A673 (cell line): ENCODE measurements at regions not wholly inside any gene's neighbourhood (a gene's known extent, or its start where the extent isn't known, plus 50 kb on each side); places are given as distances from the start of the nearest gene placed in this dataset.

Source experiments
- BruUV-seq: library from RNA; stranded (reverse); fragments of 400-500 nt; replicated peaks from 2 replicates; lab custom pipeline; 2021; lab: Mats Ljungman, UMichigan
- CTCF ChIA-PET: fragments of 300-600 bp; sonication (Branson Sonifier 250); formaldehyde crosslinking; loops from one replicate; lab custom pipeline; 2022; ENCODE audit warnings: antibody characterized with exemption; lab: Charles Lee
- POLR2A ChIA-PET: fragments of 300-600 bp; sonication (Branson Sonifier 250); formaldehyde crosslinking; loops from one replicate; lab custom pipeline; 2022; ENCODE audit warnings: antibody characterized with exemption; ENCODE audit not compliant: low non-redundant PET; lab: Charles Lee
- DNase-seq: peaks from one replicate; pipeline ENCODE4 v3.0.0-alpha.2; 2015; ENCODE audit warnings: low spot score
- H3K27ac ChIP-seq: fragments of 200-600 bp; sonication (generic); 2 replicates; pipeline ENCODE4 v1.5.1; 2016; ENCODE audit warnings: mixed run types, low read depth, mild to moderate bottlenecking, mixed read lengths, antibody characterized with exemption, low read length; ENCODE audit not compliant: poor library complexity, severe bottlenecking
- H3K27me3 ChIP-seq: fragments of 200-600 bp; sonication (generic); replicated peaks from 2 replicates; pipeline ENCODE4 v1.6.1; 2017; ENCODE audit warnings: mixed run types, low read depth, mild to moderate bottlenecking, mixed read lengths, antibody characterized with exemption, low read length; ENCODE audit not compliant: insufficient read depth, poor library complexity
- H3K36me3 ChIP-seq: fragments of 200-600 bp; sonication (generic); 2 replicates; pipeline ENCODE4 v1.6.1; 2016; ENCODE audit warnings: mixed run types, mild to moderate bottlenecking, mixed read lengths, antibody characterized with exemption, low read length; ENCODE audit not compliant: insufficient read depth, poor library complexity, severe bottlenecking
- H3K4me1 ChIP-seq: fragments of 200-600 bp; sonication (generic); 2 replicates; pipeline ENCODE4 v1.6.1; 2017; ENCODE audit warnings: mixed run types, mild to moderate bottlenecking, mixed read lengths, antibody characterized with exemption, low read length; ENCODE audit not compliant: insufficient read depth, poor library complexity, severe bottlenecking
- H3K4me3 ChIP-seq: fragments of 200-600 bp; sonication (generic); 2 replicates; pipeline ENCODE4 v1.5.1; 2016; ENCODE audit warnings: low read depth, mixed run types, mild to moderate bottlenecking, mixed read lengths, low read length; ENCODE audit not compliant: poor library complexity, severe bottlenecking
- H3K9me3 ChIP-seq: fragments of 200-600 bp; sonication (generic); 2 replicates; pipeline ENCODE4 v1.6.1; 2016; ENCODE audit warnings: mixed run types, low read depth, mild to moderate bottlenecking, mixed read lengths, antibody characterized with exemption, low read length; ENCODE audit not compliant: poor library complexity, severe bottlenecking
- CTCF ChIP-seq: fragments of 300-800, 200-600 bp; sonication (generic); conservative IDR thresholded peaks from 2 replicates; pipeline ENCODE4 v1.5.1; 2017; ENCODE audit warnings: low read depth, mild to moderate bottlenecking, antibody characterized with exemption, low read length, moderate library complexity, mixed read lengths
- EZH2 ChIP-seq: fragments of 200-600 bp; sonication (generic); IDR thresholded peaks from 2 replicates; pipeline ENCODE4 v1.6.1; 2017; ENCODE audit warnings: borderline replicate concordance, low read depth, mild to moderate bottlenecking, mixed read lengths, antibody characterized with exemption, low read length; ENCODE audit not compliant: poor library complexity, severe bottlenecking
- intact Hi-C: fragments of 100-400 bp; cut with micrococcal nuclease; formaldehyde crosslinking; loops from one replicate; pipeline ENCODE4 v1.10.0; 2022; ENCODE audit not compliant: unreplicated experiment

GRCh38 chr10:63030536-63030935 lies 102.6 kb upstream of the NRBF2 start:
- Histone ChIP-seq H3K36me3 (no peaks in the 10 kb centered on the region), H3K9me3 (no peaks in the 10 kb centered on the region), H3K27ac (no peak overlapping the region), H3K4me3 (no peak overlapping the region), H3K4me1 (no peaks in the 10 kb centered on the region), H3K27me3 (no peaks in the 10 kb centered on the region)
- intact Hi-C loops: no loop called here
- ChIA-PET POLR2A (no interaction called here), CTCF (no interaction called here)
- TF ChIP-seq EZH2 (no peak), CTCF (no peak)
- BruUV-seq: no TSS peak
- no peak for DNase-seq

- H3K27ac ChIP-seq: no peak overlapping the region
- no peaks in the 10 kb centered on the region for H3K9me3 ChIP-seq
- H3K4me3 ChIP-seq: no peak overlapping the region
- CTCF ChIA-PET: no interaction called here
- intact Hi-C loops: no loop called here
- DNase-seq: no peak
- TF ChIP-seq CTCF: no peak
- TF ChIP-seq EZH2: no peak
- POLR2A ChIA-PET: no interaction called here
- no peaks in the 10 kb centered on the region for H3K4me1 ChIP-seq
- H3K36me3 ChIP-seq: no peaks in the 10 kb centered on the region
- BruUV-seq: no TSS peak
- H3K27me3 ChIP-seq: no peaks in the 10 kb centered on the region
Measured at GRCh38 chr10:63027531-63027930, 105.6 kb upstream of the NRBF2 start.

- no peak for DNase-seq
- Histone ChIP-seq H3K27me3 (no peaks in the 10 kb centered on the region), H3K4me1 (no peaks in the 10 kb centered on the region), H3K4me3 (no peak overlapping the region), H3K27ac (no peak overlapping the region), H3K36me3 (no peaks in the 10 kb centered on the region), H3K9me3 (no peaks in the 10 kb centered on the region)
- intact Hi-C loops: no loop called here
- ChIA-PET CTCF (no interaction called here), POLR2A (no interaction called here)
- no TSS peak for BruUV-seq
- TF ChIP-seq EZH2: no peak
- no peak for TF ChIP-seq CTCF
Measured at GRCh38 chr10:63021225-63021624, 111.9 kb upstream of the NRBF2 start.
